ENCODE measurements at regions not wholly inside any gene's neighbourhood (a gene's known extent, or its start where the extent isn't known, plus 50 kb on each side); places are given as distances from the start of the nearest gene placed in this dataset.

DNA sequence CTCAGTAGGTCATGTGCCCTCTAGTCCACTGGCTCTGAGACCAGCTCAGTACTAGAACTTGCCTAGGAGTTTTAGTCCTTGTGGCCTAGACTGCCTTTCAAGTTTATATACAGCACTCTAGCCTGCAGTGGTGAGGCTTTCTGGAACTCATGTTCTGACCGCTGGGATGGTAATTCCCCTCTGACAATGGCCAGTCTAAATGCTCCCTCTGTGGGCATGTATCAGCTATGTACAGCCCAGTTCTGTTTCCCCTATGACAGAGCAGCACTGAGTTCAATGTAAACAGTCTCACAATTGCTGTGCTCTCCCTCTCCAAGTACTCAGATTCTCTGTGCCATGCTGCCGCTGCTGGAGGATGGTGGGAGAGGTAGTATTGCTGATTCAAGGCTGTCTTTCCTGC lies 68.6 kb upstream of the SLC27A6 start:
- Histone ChIP-seq H3K9me3 (ENCODE audit: low read depth) (no peaks in the 10 kb centered on the region), H3K27me3 (no peaks in the 10 kb centered on the region), H3K36me3 (no peaks in the 10 kb centered on the region), H3K27ac (no peak overlapping the region), H3K4me1 (ENCODE audit: low read depth) (peaks cover under 1% of the 10 kb centered on the region), H3K4me3 (no peak overlapping the region)
- DNase-seq (ENCODE audit: low read depth in 1 of 2, low spot score in 1 of 2) = no peak
- TF ChIP-seq, protein P1, sequence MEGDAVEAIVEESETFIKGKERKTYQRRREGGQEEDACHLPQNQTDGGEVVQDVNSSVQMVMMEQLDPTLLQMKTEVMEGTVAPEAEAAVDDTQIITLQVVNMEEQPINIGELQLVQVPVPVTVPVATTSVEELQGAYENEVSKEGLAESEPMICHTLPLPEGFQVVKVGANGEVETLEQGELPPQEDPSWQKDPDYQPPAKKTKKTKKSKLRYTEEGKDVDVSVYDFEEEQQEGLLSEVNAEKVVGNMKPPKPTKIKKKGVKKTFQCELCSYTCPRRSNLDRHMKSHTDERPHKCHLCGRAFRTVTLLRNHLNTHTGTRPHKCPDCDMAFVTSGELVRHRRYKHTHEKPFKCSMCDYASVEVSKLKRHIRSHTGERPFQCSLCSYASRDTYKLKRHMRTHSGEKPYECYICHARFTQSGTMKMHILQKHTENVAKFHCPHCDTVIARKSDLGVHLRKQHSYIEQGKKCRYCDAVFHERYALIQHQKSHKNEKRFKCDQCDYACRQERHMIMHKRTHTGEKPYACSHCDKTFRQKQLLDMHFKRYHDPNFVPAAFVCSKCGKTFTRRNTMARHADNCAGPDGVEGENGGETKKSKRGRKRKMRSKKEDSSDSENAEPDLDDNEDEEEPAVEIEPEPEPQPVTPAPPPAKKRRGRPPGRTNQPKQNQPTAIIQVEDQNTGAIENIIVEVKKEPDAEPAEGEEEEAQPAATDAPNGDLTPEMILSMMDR (IDR thresholded peaks at IDR 0.05; ENCODE audit: low read depth, low read length) = no peak

DNA sequence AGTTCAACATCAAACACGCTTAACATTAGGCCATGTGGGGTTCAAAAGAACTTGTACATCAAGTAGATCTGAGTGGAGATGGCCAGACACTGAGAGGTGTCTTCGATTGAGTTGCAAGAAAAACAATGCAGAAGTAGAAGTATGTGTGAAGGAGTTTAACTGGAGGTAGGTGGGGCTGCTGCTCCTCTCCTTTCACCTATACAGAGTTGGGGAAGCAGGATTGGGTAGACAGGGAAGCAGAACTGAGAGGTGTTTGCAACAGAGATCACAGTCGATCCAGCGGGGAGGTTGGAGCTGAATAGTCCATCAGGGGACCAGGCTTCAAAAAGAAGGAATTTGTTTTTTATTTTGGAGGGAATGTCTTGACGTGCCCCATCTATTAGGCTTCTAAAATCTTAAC lies 61.7 kb upstream of the SLC27A6 start:
- Histone ChIP-seq H3K27me3 (no peaks in the 10 kb centered on the region), H3K4me1 (ENCODE audit: low read depth) (peaks cover 20% of the 10 kb centered on the region)

DNA sequence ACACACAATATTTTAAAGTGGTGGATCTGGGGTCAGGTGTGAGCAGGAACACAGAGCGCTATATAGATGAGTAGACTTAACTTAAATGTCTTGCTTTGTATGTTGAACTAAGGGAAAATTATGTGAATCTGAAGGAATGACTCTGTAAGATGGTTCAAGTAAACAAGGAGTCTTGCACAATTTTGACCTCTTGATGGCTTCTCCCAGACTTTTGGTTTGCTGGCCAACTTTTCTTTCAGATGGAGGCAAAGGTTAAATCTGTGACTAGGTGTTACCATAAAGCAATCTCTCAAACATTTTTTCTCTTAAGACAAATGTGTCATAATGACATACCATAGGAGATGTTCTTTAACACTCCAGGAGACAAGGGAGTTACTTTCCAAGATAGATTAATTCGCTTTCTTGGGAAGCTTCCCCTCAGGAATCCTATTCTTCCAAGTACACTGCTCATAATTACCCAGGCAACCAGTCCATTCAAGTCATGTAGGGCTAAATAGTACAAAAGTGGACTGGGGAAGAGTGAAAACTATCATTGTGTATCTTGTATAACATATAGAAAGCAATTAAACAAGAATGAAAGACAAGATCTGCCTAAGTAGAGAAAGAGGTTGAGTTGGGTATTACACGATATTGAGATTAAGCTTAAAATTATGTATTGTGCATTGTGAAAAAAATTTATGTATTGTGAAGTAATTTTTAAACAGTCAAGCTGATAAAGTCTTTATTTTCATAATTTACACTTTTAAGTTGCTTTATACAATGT lies 60.3 kb upstream of the SLC27A6 start:
- no peak overlapping the region for H3K4me3 ChIP-seq
- no peaks in the 10 kb centered on the region for H3K9me3 ChIP-seq (ENCODE audit: low read depth)
- TF ChIP-seq, protein P1 (IDR thresholded peaks at IDR 0.05; ENCODE audit: low read depth, low read length) = no peak
- no peaks in the 10 kb centered on the region for H3K36me3 ChIP-seq
- H3K4me1 ChIP-seq (ENCODE audit: low read depth) = peaks cover 20% of the 10 kb centered on the region
- peak in 1 of 2 donors; percentile 2 for DNase-seq (ENCODE audit: low read depth in 1 of 2, low spot score in 1 of 2)
- no peak overlapping the region for H3K27ac ChIP-seq
- H3K27me3 ChIP-seq = no peaks in the 10 kb centered on the region

More for the DNA sequence above, 61.7 kb upstream of the SLC27A6 start:
- Histone ChIP-seq H3K27ac (no peak overlapping the region), H3K36me3 (no peaks in the 10 kb centered on the region), H3K4me3 (no peak overlapping the region), H3K9me3 (ENCODE audit: low read depth) (no peaks in the 10 kb centered on the region)
- TF ChIP-seq, protein P1 (IDR thresholded peaks at IDR 0.05; ENCODE audit: low read depth, low read length) = no peak
- no peak for DNase-seq (ENCODE audit: low read depth in 1 of 2, low spot score in 1 of 2)

- H3K27ac ChIP-seq = no peak overlapping the region
- H3K36me3 ChIP-seq = no peaks in the 10 kb centered on the region
- H3K9me3 ChIP-seq (ENCODE audit: low read depth) = no peaks in the 10 kb centered on the region
- H3K27me3 ChIP-seq = no peaks in the 10 kb centered on the region
- no peak overlapping the region for H3K4me3 ChIP-seq
- TF ChIP-seq, protein P1 (IDR thresholded peaks at IDR 0.05; ENCODE audit: low read depth, low read length) = peak; percentile 72
- H3K4me1 ChIP-seq (ENCODE audit: low read depth) = peaks cover 20% of the 10 kb centered on the region
- DNase-seq (ENCODE audit: low read depth in 1 of 2, low spot score in 1 of 2) = peak; percentile 65 to 81
Observed at GRCh38 chr5:128905568-128906110, 59.6 kb upstream of the SLC27A6 start.

GRCh38 chr5:128913551-128913950 lies 51.7 kb upstream of the SLC27A6 start:
- Histone ChIP-seq H3K36me3 (no peaks in the 10 kb centered on the region), H3K9me3 (ENCODE audit: low read depth) (no peaks in the 10 kb centered on the region), H3K27ac (no peak overlapping the region), H3K27me3 (no peaks in the 10 kb centered on the region), H3K4me1 (ENCODE audit: low read depth) (no peaks in the 10 kb centered on the region), H3K4me3 (no peak overlapping the region)
- TF ChIP-seq, protein P1 (IDR thresholded peaks at IDR 0.05; ENCODE audit: low read depth, low read length) = no peak
- no peak for DNase-seq (ENCODE audit: low read depth in 1 of 2, low spot score in 1 of 2)

Measured in cardiac muscle cell (in vitro differentiated cells and primary cell).